MM.1S (cell line): ENCODE measurements at regions not wholly inside any gene's neighbourhood (a gene's known extent, or its start where the extent isn't known, plus 50 kb on each side); places are given as distances from the start of the nearest gene placed in this dataset.

Experiments
- EZH2 ChIP-seq: fragments of 300-600 bp; sonication (generic); optimal IDR thresholded peaks from 2 replicates; pipeline ENCODE3; 2017; ENCODE audit warnings: low read depth, mild to moderate bottlenecking, antibody characterized with exemption, low read length, mixed read lengths
- TF ChIP-seq, protein P1 (sequence below): fragments of 300-600 bp; sonication (generic); IDR thresholded peaks from 2 replicates; pipeline ENCODE4 v1.5.1; 2016; ENCODE audit warnings: antibody characterized with exemption, low read length, mixed read lengths

DNA sequence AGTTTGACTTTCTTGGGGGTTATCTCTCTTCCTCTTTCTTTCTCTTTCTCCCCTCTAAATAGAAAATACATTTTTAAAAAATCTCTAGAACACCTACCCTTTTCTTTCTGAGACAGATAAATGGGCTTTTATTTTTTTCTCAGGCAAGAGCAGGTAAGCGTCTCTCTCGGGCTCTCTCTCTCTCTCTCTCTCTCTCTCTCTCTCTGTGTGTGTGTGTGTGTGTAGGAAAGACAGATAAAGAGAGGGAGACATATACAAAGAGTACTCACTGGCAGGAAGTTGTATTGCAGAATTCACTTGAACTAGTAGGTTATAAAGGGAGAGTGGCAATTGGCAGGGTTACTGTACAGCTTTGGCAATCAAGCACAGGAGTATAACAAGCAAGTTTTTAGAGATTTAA lies 118.1 kb upstream of the LSAMP start:
- TF ChIP-seq, protein P1, sequence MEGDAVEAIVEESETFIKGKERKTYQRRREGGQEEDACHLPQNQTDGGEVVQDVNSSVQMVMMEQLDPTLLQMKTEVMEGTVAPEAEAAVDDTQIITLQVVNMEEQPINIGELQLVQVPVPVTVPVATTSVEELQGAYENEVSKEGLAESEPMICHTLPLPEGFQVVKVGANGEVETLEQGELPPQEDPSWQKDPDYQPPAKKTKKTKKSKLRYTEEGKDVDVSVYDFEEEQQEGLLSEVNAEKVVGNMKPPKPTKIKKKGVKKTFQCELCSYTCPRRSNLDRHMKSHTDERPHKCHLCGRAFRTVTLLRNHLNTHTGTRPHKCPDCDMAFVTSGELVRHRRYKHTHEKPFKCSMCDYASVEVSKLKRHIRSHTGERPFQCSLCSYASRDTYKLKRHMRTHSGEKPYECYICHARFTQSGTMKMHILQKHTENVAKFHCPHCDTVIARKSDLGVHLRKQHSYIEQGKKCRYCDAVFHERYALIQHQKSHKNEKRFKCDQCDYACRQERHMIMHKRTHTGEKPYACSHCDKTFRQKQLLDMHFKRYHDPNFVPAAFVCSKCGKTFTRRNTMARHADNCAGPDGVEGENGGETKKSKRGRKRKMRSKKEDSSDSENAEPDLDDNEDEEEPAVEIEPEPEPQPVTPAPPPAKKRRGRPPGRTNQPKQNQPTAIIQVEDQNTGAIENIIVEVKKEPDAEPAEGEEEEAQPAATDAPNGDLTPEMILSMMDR: no peak
- TF ChIP-seq EZH2: no peak
